ENCODE measurements at regions not wholly inside any gene's neighbourhood (a gene's known extent, or its start where the extent isn't known, plus 50 kb on each side); places are given as distances from the start of the nearest gene placed in this dataset.

- peak; percentile 74 for DNase-seq
Measured at GRCh38 chr4:186351668-186352194, 85.7 kb downstream of the F11 start.

- DNase-seq: no peak
Measured at GRCh38 chr4:186348433-186348832, 82.4 kb downstream of the F11 start.

- no peak for DNase-seq
Measured at GRCh38 chr4:186347743-186348142, 81.8 kb downstream of the F11 start.

GRCh38 chr4:186345184-186345583, 79.2 kb downstream of the F11 start:
- no peak for DNase-seq

- DNase-seq: no peak
Measured at GRCh38 chr4:186342582-186342981, 76.6 kb downstream of the F11 start.

- no peak for DNase-seq
Measured at GRCh38 chr4:186341655-186342054, 75.7 kb downstream of the F11 start.

Measured in NCI-H510A (cell line).